Retinal pigment epithelial cell (primary cell): ENCODE measurements at regions not wholly inside any gene's neighbourhood (a gene's known extent, or its start where the extent isn't known, plus 50 kb on each side); places are given as distances from the start of the nearest gene placed in this dataset.

Experiments
- DNase-seq: peaks from one replicate; pipeline ENCODE4 v3.0.0-alpha.2; 2010; ENCODE audit warnings: low read depth
- H3K4me3 ChIP-seq: 2 replicates; pipeline ENCODE4 v1.5.1; 2011; ENCODE audit warnings: mild to moderate bottlenecking, low read length, control low read depth, moderate library complexity
- CTCF ChIP-seq: conservative IDR thresholded peaks from 2 replicates; pipeline ENCODE4 v1.5.1; 2011; ENCODE audit warnings: low read depth, low read length, control low read depth, inconsistent platforms

- DNase-seq: no peak
- H3K4me3 ChIP-seq: no peak overlapping the region
- no peak for TF ChIP-seq CTCF
Observed at GRCh38 chr7:52253953-52254352, 781.5 kb upstream of the POM121L12 start.

DNA sequence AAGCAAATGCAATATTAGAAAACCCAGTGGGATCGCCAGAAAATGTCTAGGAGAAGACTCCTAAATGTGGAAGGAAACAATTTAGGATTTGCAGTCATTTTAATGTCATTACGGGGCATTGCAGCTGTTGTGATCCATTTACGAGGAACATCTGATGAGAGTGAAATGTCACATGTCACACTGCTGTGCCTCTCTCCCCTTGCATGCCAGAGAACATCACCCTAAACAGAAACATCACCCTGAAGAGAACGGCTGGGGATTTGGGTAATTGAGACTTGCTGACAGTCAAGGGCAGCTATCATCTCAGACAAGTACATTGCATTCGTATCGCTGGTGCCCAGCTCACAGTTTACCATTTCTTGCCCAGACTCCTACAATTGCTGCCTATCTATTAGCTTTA is 785.7 kb upstream of the POM121L12 start:
- no peak overlapping the region for H3K4me3 ChIP-seq
- TF ChIP-seq CTCF: no peak
- DNase-seq: no peak

- TF ChIP-seq CTCF: no peak
- no peak for DNase-seq
- no peak overlapping the region for H3K4me3 ChIP-seq
Observed at GRCh38 chr7:52247518-52247917, 787.9 kb upstream of the POM121L12 start.

GRCh38 chr7:52243685-52244084 is 791.7 kb upstream of the POM121L12 start:
- no peak for DNase-seq
- TF ChIP-seq CTCF: no peak
- H3K4me3 ChIP-seq: no peak overlapping the region

GRCh38 chr7:52233248-52233647 is 802.2 kb upstream of the POM121L12 start:
- H3K4me3 ChIP-seq: no peak overlapping the region
- no peak for DNase-seq
- TF ChIP-seq CTCF: no peak

DNA sequence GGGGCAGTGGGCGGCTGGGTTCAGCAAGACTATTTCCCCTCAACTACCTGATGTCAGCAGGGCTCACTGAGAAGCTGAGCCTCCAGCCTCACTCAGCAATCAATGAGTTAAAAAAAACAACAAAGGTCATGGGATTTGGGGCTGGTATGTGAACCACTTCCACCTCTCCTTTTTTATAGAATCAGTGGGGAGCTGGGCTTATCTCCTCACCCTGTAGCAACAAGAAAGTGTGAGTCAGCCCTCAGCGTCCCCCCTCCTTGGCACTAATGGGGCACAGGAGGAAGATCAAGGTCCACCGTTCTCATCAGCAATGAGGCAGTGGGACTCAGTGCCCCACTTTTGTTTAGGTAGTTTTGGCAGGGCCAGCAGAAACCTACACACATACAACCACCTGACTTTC is 823.5 kb upstream of the POM121L12 start:
- DNase-seq: no peak
- no peak for TF ChIP-seq CTCF
- no peak overlapping the region for H3K4me3 ChIP-seq

DNA sequence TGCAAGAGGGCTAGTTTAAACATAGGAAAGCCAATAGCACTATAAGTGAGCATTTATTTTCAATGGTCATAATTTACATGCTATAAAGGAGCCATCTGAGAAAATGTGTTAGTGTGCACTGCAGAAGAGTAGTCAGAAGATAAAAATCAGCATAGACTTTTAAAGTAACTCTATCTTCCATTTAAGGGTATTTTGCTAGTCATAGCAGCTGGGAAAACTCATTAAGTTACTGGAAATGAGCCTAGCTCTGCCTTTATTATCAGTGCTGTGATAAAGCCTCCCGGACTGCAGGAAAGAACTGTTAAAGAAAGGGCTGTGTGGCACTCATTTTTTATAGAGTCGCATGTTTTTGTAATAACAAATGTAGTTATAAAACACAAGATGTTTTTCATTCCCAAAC is 825.8 kb upstream of the POM121L12 start:
- no peak for TF ChIP-seq CTCF
- no peak for DNase-seq
- H3K4me3 ChIP-seq: no peak overlapping the region
